HEK293T (cell line): ENCODE measurements at regions not wholly inside any gene's neighbourhood (a gene's known extent, or its start where the extent isn't known, plus 50 kb on each side); places are given as distances from the start of the nearest gene placed in this dataset.

Source experiments
- FOXK2 ChIP-seq: fragments of 450-650 bp; IDR thresholded peaks from 2 replicates; pipeline ENCODE4 v1.6.1; 2016; ENCODE audit warnings: mild to moderate bottlenecking
- TF ChIP-seq, protein P1 (sequence below): fragments of 450-650 bp; IDR thresholded peaks from 2 replicates; pipeline ENCODE4 v1.6.1; 2016

DNA sequence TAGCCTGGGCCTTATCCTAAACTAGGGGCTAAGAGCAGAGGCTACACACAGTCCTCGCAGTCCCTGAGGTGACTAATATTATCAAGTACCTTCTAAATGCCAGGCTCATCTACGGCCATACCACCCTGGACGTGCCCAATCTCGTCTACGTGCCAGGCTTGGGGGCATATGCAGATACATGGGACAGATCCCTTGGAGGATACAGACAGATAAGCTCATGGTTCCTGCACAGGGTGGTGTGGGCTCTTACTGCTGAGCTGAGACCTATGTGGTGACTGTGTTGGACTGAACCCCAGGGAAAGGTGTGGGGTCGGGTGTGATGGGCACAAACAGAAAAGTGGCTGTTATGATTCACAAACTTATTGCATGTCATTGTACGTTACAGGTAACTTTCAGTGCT, 268.4 kb upstream of the NEBL start:
- TF ChIP-seq, protein P1, sequence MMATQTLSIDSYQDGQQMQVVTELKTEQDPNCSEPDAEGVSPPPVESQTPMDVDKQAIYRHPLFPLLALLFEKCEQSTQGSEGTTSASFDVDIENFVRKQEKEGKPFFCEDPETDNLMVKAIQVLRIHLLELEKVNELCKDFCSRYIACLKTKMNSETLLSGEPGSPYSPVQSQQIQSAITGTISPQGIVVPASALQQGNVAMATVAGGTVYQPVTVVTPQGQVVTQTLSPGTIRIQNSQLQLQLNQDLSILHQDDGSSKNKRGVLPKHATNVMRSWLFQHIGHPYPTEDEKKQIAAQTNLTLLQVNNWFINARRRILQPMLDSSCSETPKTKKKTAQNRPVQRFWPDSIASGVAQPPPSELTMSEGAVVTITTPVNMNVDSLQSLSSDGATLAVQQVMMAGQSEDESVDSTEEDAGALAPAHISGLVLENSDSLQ = no peak
- no peak for TF ChIP-seq FOXK2
